SK-N-SH (cell line): ENCODE measurements at regions not wholly inside any gene's neighbourhood (a gene's known extent, or its start where the extent isn't known, plus 50 kb on each side); places are given as distances from the start of the nearest gene placed in this dataset.

Source experiments
- CTCF ChIA-PET: fragments of 300-600, 350-600 bp; formaldehyde crosslinking; extraction: SDS; loops from one replicate; lab custom pipeline; 2021; lab: Yijun Ruan, JAX
- POLR2A ChIA-PET: fragments of 350-600 bp; sonication (Branson Sonifier 250); formaldehyde crosslinking; extraction: SDS; loops from one replicate; lab custom pipeline; 2020; ENCODE audit warnings: antibody characterized with exemption, inconsistent platforms; lab: Yijun Ruan, JAX
- DNase-seq: peaks from one replicate; pipeline ENCODE4 v3.0.0; 2012
- H2AFZ ChIP-seq: fragments of 200-600 bp; sonication (generic); 2 replicates; pipeline ENCODE4 v1.8.1; 2016; ENCODE audit warnings: antibody characterized with exemption, mild to moderate bottlenecking, low read depth
- H3F3A ChIP-seq: fragments of 200-600 bp; sonication (generic); replicated peaks from 2 replicates; pipeline ENCODE3; 2016; ENCODE audit warnings: antibody characterized with exemption, mild to moderate bottlenecking; ENCODE audit not compliant: insufficient read depth
- H3K27ac ChIP-seq, 2 experiments: fragments of 200-500 bp in 1 of 2; fragments of 200-600 bp in 1 of 2; sonication (Bioruptor generic) in 1 of 2; sonication (generic), shearing (Covaris generic) in 1 of 2; 2 replicates each; pipeline versions ENCODE4 v1.5.1 to v1.6.1; 2014 to 2016; ENCODE audit warnings: low read depth in 2 of 2, inconsistent platforms in 1 of 2, low read length in 1 of 2, mild to moderate bottlenecking in 1 of 2, mixed read lengths in 1 of 2
- H3K27me3 ChIP-seq: fragments of 200-600 bp; sonication (generic), shearing (Covaris generic); 2 replicates; pipeline ENCODE4 v1.6.1; 2016; ENCODE audit warnings: mixed run types; ENCODE audit not compliant: insufficient read depth
- H3K36me3 ChIP-seq, 2 experiments: fragments of 200-500 bp in 1 of 2; fragments of 200-600 bp in 1 of 2; sonication (Bioruptor generic) in 1 of 2; sonication (generic) in 1 of 2; replicated peaks in 1 of 2; 2 replicates each; pipeline versions ENCODE3 to v1.5.1; 2014 to 2016; ENCODE audit warnings: low read length in 1 of 2, mild to moderate bottlenecking in 1 of 2; ENCODE audit not compliant: insufficient read depth in 2 of 2, control insufficient read depth in 1 of 2
- H3K4me1 ChIP-seq, 2 experiments: fragments of 200-500 bp in 1 of 2; fragments of 200-600 bp in 1 of 2; sonication (Bioruptor generic) in 1 of 2; sonication (generic), shearing (Covaris generic) in 1 of 2; 2 replicates each; pipeline versions ENCODE4 v1.5.1 to v1.6.1; 2014 to 2016; ENCODE audit warnings: low read depth in 1 of 2, low read length in 1 of 2, mixed run types in 1 of 2; ENCODE audit not compliant: insufficient read depth in 2 of 2, control insufficient read depth in 1 of 2
- H3K4me2 ChIP-seq: fragments of 200-600 bp; sonication (generic), shearing (Covaris generic); 2 replicates; pipeline ENCODE4 v1.6.1; 2017; ENCODE audit warnings: mixed run types
- H3K4me3 ChIP-seq, 2 experiments: fragments of 200-500 bp in 1 of 2; fragments of 200-600 bp in 1 of 2; sonication (Bioruptor generic) in 1 of 2; sonication (generic), shearing (Covaris generic) in 1 of 2; 2 replicates each; pipeline versions ENCODE4 v1.5.1 to v1.8.1; 2014 to 2016; ENCODE audit warnings: low read depth in 2 of 2, inconsistent platforms in 1 of 2, low read length in 1 of 2, mild to moderate bottlenecking in 1 of 2, mixed read lengths in 1 of 2, moderate library complexity in 1 of 2
- H3K79me2 ChIP-seq: fragments of 200-600 bp; sonication (generic); 2 replicates; pipeline ENCODE4 v1.8.1; 2017; ENCODE audit warnings: mild to moderate bottlenecking; ENCODE audit not compliant: insufficient read depth
- H3K9ac ChIP-seq: fragments of 200-600 bp; sonication (generic); 2 replicates; pipeline ENCODE4 v1.6.1; 2017; ENCODE audit warnings: mixed run types
- H3K9me2 ChIP-seq: fragments of 200-600 bp; sonication (generic); 2 replicates; pipeline ENCODE4 v1.6.1; 2017; ENCODE audit warnings: mixed run types
- H3K9me3 ChIP-seq: fragments of 200-600 bp; sonication (generic); 2 replicates; pipeline ENCODE4 v1.6.1; 2017; ENCODE audit warnings: mixed run types, mild to moderate bottlenecking, moderate library complexity
- H4K20me1 ChIP-seq: fragments of 200-600 bp; sonication (generic); 2 replicates; pipeline ENCODE4 v1.6.1; 2017; ENCODE audit warnings: mild to moderate bottlenecking, mixed run types; ENCODE audit not compliant: insufficient read depth
- ELF1 ChIP-seq: IDR thresholded peaks from 2 replicates; pipeline ENCODE4 v1.4.0; 2012
- EZH2phosphoT487 ChIP-seq: fragments of 200-600 bp; sonication (generic); IDR thresholded peaks from 2 replicates; pipeline ENCODE4 v1.6.1; 2017; ENCODE audit warnings: low read depth, mixed run types, mild to moderate bottlenecking, antibody characterized with exemption, moderate library complexity, borderline replicate concordance
- FOXJ3 ChIP-seq: sonication (generic); formaldehyde crosslinking; IDR thresholded peaks from 2 replicates; pipeline ENCODE4 v1.5.1; 2020; ENCODE audit warnings: mild to moderate bottlenecking, missing genetic modification reagents
- FOXM1 ChIP-seq: IDR thresholded peaks from 2 replicates; pipeline ENCODE4 v1.4.0; 2012; ENCODE audit warnings: low read depth, mild to moderate bottlenecking
- GABPA ChIP-seq: IDR thresholded peaks from 2 replicates; pipeline ENCODE4 v1.4.0; 2012; ENCODE audit warnings: low read depth, mild to moderate bottlenecking
- MEF2A ChIP-seq: IDR thresholded peaks from 2 replicates; pipeline ENCODE4 v1.4.0; 2012; ENCODE audit warnings: low read depth, borderline replicate concordance
- MXI1 ChIP-seq: IDR thresholded peaks from 2 replicates; pipeline ENCODE4 v1.6.1; 2012; ENCODE audit warnings: mild to moderate bottlenecking, low read depth, low read length, improper control_type of control experiment
- NRF1 ChIP-seq: IDR thresholded peaks from 2 replicates; pipeline ENCODE4 v1.6.1; 2012; ENCODE audit warnings: low read depth, mild to moderate bottlenecking, low read length
- POLR2AphosphoS5 ChIP-seq: IDR thresholded peaks from 2 replicates; pipeline ENCODE4 v1.6.1; 2012; ENCODE audit warnings: low read depth, low read length
- SIN3A ChIP-seq: IDR thresholded peaks from 2 replicates; pipeline ENCODE4 v1.6.1; 2012; ENCODE audit warnings: low read depth, mild to moderate bottlenecking, low read length, moderate library complexity, borderline replicate concordance
- SMC3 ChIP-seq: IDR thresholded peaks from 2 replicates; pipeline ENCODE4 v1.6.1; 2012; ENCODE audit warnings: low read depth, low read length, improper control_type of control experiment
- TAF1 ChIP-seq: IDR thresholded peaks from 2 replicates; pipeline ENCODE4 v1.6.1; 2012; ENCODE audit warnings: low read depth, mild to moderate bottlenecking, low read length, moderate library complexity, borderline replicate concordance
- TCF12 ChIP-seq: IDR thresholded peaks from 2 replicates; pipeline ENCODE4 v1.4.0; 2012
- YY1 ChIP-seq: IDR thresholded peaks from 2 replicates; pipeline ENCODE4 v1.4.0; 2012; ENCODE audit warnings: low read depth, mild to moderate bottlenecking
- WGBS: methylation state at CpG from one replicate; pipeline ENCODE4 v1.1.6; 2017; ENCODE audit warnings: low lambda C conversion rate; 5-methylcytosine and 5-hydroxymethylcytosine counted together
- TF ChIP-seq, protein P1 (sequence below): IDR thresholded peaks from 2 replicates; pipeline ENCODE4; 2012
- TF ChIP-seq, protein P2 (sequence below): IDR thresholded peaks from 2 replicates; pipeline ENCODE4 v1.4.0; 2012; ENCODE audit warnings: low read depth, borderline replicate concordance

DNA sequence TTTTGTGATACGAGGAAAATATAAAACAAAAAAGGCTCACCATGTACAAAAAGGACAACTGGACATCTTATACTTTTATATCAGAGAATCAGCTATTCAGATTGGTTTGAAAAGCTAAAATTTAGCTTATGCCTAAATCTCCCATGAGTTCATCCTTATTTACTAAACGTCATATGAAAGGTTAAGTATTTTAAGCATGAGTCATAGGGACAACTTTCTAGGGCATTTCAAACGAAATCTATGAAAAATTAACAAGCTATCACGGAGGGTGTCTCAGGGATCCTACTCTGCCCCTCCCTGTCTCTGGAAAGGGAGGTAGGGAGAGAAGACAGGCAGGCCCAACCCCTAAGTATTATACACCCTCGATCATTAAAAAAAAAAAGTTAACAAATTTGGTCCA is 124.1 kb upstream of the LOC128125822 start:
- no peaks in the 10 kb centered on the region for H3K9me2 ChIP-seq
- DNase-seq: no peak
- H3K36me3 ChIP-seq: no peaks in the 10 kb centered on the region
- H3K9me3 ChIP-seq: no peaks in the 10 kb centered on the region
- H3K27ac ChIP-seq: no peak overlapping the region
- H3K4me3 ChIP-seq: no peak overlapping the region
- no peak overlapping the region for H3K9ac ChIP-seq
- no peak overlapping the region for H3K4me2 ChIP-seq
- TF ChIP-seq ELF1: no peak
- TF ChIP-seq FOXJ3: no peak
- TF ChIP-seq GABPA: no peak
- TF ChIP-seq EZH2phosphoT487: no peak
- TF ChIP-seq, protein P1, sequence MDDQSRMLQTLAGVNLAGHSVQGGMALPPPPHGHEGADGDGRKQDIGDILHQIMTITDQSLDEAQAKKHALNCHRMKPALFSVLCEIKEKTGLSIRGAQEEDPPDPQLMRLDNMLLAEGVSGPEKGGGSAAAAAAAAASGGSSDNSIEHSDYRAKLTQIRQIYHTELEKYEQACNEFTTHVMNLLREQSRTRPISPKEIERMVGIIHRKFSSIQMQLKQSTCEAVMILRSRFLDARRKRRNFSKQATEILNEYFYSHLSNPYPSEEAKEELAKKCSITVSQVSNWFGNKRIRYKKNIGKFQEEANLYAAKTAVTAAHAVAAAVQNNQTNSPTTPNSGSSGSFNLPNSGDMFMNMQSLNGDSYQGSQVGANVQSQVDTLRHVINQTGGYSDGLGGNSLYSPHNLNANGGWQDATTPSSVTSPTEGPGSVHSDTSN: no peak
- TF ChIP-seq, protein P2, sequence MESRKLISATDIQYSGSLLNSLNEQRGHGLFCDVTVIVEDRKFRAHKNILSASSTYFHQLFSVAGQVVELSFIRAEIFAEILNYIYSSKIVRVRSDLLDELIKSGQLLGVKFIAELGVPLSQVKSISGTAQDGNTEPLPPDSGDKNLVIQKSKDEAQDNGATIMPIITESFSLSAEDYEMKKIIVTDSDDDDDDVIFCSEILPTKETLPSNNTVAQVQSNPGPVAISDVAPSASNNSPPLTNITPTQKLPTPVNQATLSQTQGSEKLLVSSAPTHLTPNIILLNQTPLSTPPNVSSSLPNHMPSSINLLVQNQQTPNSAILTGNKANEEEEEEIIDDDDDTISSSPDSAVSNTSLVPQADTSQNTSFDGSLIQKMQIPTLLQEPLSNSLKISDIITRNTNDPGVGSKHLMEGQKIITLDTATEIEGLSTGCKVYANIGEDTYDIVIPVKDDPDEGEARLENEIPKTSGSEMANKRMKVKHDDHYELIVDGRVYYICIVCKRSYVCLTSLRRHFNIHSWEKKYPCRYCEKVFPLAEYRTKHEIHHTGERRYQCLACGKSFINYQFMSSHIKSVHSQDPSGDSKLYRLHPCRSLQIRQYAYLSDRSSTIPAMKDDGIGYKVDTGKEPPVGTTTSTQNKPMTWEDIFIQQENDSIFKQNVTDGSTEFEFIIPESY: no peak
- TF ChIP-seq POLR2AphosphoS5: no peak
- no peak for TF ChIP-seq TAF1
- no peak for TF ChIP-seq MEF2A
- TF ChIP-seq SIN3A: no peak
- no peak for TF ChIP-seq SMC3
- TF ChIP-seq MXI1: no peak
- TF ChIP-seq FOXM1: no peak
- TF ChIP-seq TCF12: no peak
- TF ChIP-seq NRF1: no peak
- 9% methylated on average over 5 of the region's 5 CpGs for WGBS
- H3F3A ChIP-seq: no peaks in the 10 kb centered on the region
- H3K4me1 ChIP-seq: no peaks in the 10 kb centered on the region
- H2AFZ ChIP-seq: 0 out of 2 replicates have a peak overlapping the region, but pooled peaks have one; percentile 13
- ChIA-PET CTCF (no interaction called here), POLR2A (no interaction called here)
- no peaks in the 10 kb centered on the region for H3K27me3 ChIP-seq
- no peaks in the 10 kb centered on the region for H4K20me1 ChIP-seq
- no peaks in the 10 kb centered on the region for H3K79me2 ChIP-seq

GRCh38 chr6:63449714-63450113 is 122.6 kb upstream of the LOC128125822 start:
- ChIA-PET POLR2A (no interaction called here), CTCF (no interaction called here)
- Histone ChIP-seq H3K9me2 (no peaks in the 10 kb centered on the region), H2AFZ (no peak overlapping the region), H3K4me2 (no peak overlapping the region), H3K36me3 (no peaks in the 10 kb centered on the region), H3K27me3 (no peaks in the 10 kb centered on the region), H3F3A (no peaks in the 10 kb centered on the region), H4K20me1 (no peaks in the 10 kb centered on the region), H3K4me1 (no peaks in the 10 kb centered on the region)
- 40% methylated on average over 2 of the region's 2 CpGs for WGBS
- TF ChIP-seq FOXM1 (no peak), YY1 (no peak)
- TF ChIP-seq, all 33 proteins: peak for 0
- H3K9me3 ChIP-seq: no peaks in the 10 kb centered on the region
- DNase-seq: no peak
- no peak overlapping the region for H3K27ac ChIP-seq
- no peak overlapping the region for H3K9ac ChIP-seq
- no peak overlapping the region for H3K4me3 ChIP-seq
- H3K79me2 ChIP-seq: no peaks in the 10 kb centered on the region
